ENCODE measurements at regions not wholly inside any gene's neighbourhood (a gene's known extent, or its start where the extent isn't known, plus 50 kb on each side); places are given as distances from the start of the nearest gene placed in this dataset.

- TF ChIP-seq, protein P1, sequence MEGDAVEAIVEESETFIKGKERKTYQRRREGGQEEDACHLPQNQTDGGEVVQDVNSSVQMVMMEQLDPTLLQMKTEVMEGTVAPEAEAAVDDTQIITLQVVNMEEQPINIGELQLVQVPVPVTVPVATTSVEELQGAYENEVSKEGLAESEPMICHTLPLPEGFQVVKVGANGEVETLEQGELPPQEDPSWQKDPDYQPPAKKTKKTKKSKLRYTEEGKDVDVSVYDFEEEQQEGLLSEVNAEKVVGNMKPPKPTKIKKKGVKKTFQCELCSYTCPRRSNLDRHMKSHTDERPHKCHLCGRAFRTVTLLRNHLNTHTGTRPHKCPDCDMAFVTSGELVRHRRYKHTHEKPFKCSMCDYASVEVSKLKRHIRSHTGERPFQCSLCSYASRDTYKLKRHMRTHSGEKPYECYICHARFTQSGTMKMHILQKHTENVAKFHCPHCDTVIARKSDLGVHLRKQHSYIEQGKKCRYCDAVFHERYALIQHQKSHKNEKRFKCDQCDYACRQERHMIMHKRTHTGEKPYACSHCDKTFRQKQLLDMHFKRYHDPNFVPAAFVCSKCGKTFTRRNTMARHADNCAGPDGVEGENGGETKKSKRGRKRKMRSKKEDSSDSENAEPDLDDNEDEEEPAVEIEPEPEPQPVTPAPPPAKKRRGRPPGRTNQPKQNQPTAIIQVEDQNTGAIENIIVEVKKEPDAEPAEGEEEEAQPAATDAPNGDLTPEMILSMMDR (IDR thresholded peaks at IDR 0.05; ENCODE audit: extremely low read depth in 1 of 2, insufficient read depth in 1 of 2, low read depth in 1 of 2, low read length in 2 of 2) = no peak
- TF ChIP-seq POLR2AphosphoS5 (IDR thresholded peaks at IDR 0.05; ENCODE audit: insufficient read depth, low read depth, low read length) (no peak), MAX (IDR thresholded peaks at IDR 0.05; ENCODE audit: insufficient read depth, insufficient read length) (no peak), POLR2A (IDR thresholded peaks at IDR 0.05; ENCODE audit: low read depth, low read length) (no peak), GATA2 (IDR thresholded peaks at IDR 0.05; ENCODE audit: insufficient read depth, insufficient read length, low read depth, low read length) (no peak), EZH2 (IDR thresholded peaks at IDR 0.05; ENCODE audit: borderline replicate concordance, low read depth, low read length, severe bottlenecking) (no peak), FOS (IDR thresholded peaks at IDR 0.05; ENCODE audit: borderline replicate concordance, insufficient read depth, low read length) (no peak), JUN (IDR thresholded peaks at IDR 0.05; ENCODE audit: borderline replicate concordance, insufficient read depth, insufficient read length, low read depth) (no peak)
These were observed 505.5 kb downstream of the MAT2B start for GRCh38 chr5:164010900-164011299.

Measured in endothelial cell of umbilical vein (primary cell).